ENCODE measurements at regions not wholly inside any gene's neighbourhood (a gene's known extent, or its start where the extent isn't known, plus 50 kb on each side); places are given as distances from the start of the nearest gene placed in this dataset.
A peak's percentile ranks its signal among the peaks of the same experiment; 100 is the strongest.
"Not testable (repeated sequence)": the region's sequence is repeated elsewhere in the genome, so short reads cannot be mapped to it uniquely, and the experiment has no call there.

GRCh38 chr21:21818898-21819297 is 820.7 kb downstream of the NCAM2 start:
- DNase-seq, result no peak
- in situ Hi-C loops (cut with MboI; ENCODE audit: low pct_unique_long_range_greater_than_20kb, low sequenced_read_pairs), result no loop called here

- in situ Hi-C loops (cut with MboI; ENCODE audit: low pct_unique_long_range_greater_than_20kb, low sequenced_read_pairs), result no loop called here
- DNase-seq, result no peak
Measured at GRCh38 chr21:21828130-21828529, 829.9 kb downstream of the NCAM2 start.

GRCh38 chr21:21831036-21831435 is 832.8 kb downstream of the NCAM2 start:
- no peak for DNase-seq
- in situ Hi-C loops (cut with MboI; ENCODE audit: low pct_unique_long_range_greater_than_20kb, low sequenced_read_pairs), result no loop called here

- in situ Hi-C loops (cut with MboI; ENCODE audit: low pct_unique_long_range_greater_than_20kb, low sequenced_read_pairs), result no loop called here
- DNase-seq, result no peak
Measured at GRCh38 chr21:21845901-21846300, 847.7 kb downstream of the NCAM2 start.

GRCh38 chr21:21851205-21851604 is 853.0 kb downstream of the NCAM2 start:
- DNase-seq, result no peak
- in situ Hi-C loops (cut with MboI; ENCODE audit: low pct_unique_long_range_greater_than_20kb, low sequenced_read_pairs), result no loop called here

GRCh38 chr21:21851657-21852056 is 853.4 kb downstream of the NCAM2 start:
- no peak for DNase-seq

GRCh38 chr21:21858502-21859334 is 860.5 kb downstream of the NCAM2 start:
- in situ Hi-C loops (cut with MboI; ENCODE audit: low pct_unique_long_range_greater_than_20kb, low sequenced_read_pairs), result no loop called here
- DNase-seq, result no peak

More at GRCh38 chr21:21851657-21852056, 853.4 kb downstream of the NCAM2 start:
- in situ Hi-C loops (cut with MboI; ENCODE audit: low pct_unique_long_range_greater_than_20kb, low sequenced_read_pairs), result no loop called here

GRCh38 chr21:21860888-21861287 is 862.7 kb downstream of the NCAM2 start:
- DNase-seq, result no peak
- in situ Hi-C loops (cut with MboI; ENCODE audit: low pct_unique_long_range_greater_than_20kb, low sequenced_read_pairs), result no loop called here

GRCh38 chr21:21864321-21864840 is 866.2 kb downstream of the NCAM2 start:
- no peak for DNase-seq
- in situ Hi-C loops (cut with MboI; ENCODE audit: low pct_unique_long_range_greater_than_20kb, low sequenced_read_pairs), result no loop called here

- no peak for DNase-seq
- in situ Hi-C loops (cut with MboI; ENCODE audit: low pct_unique_long_range_greater_than_20kb, low sequenced_read_pairs), result no loop called here
Measured at GRCh38 chr21:21897275-21897883, 899.2 kb downstream of the NCAM2 start.

- in situ Hi-C loops (cut with MboI; ENCODE audit: low pct_unique_long_range_greater_than_20kb, low sequenced_read_pairs), result no loop called here
- DNase-seq, result no peak
Measured at GRCh38 chr21:21898801-21899200, 900.6 kb downstream of the NCAM2 start.

- DNase-seq; in situ Hi-C loops (cut with MboI; ENCODE audit: low pct_unique_long_range_greater_than_20kb, low sequenced_read_pairs): not testable (repeated sequence)
Measured at GRCh38 chr21:21902416-21902815, 904.2 kb downstream of the NCAM2 start.

GRCh38 chr21:21907271-21907670 is 909.1 kb downstream of the NCAM2 start:
- in situ Hi-C loops (cut with MboI; ENCODE audit: low pct_unique_long_range_greater_than_20kb, low sequenced_read_pairs), result no loop called here
- DNase-seq, result no peak

- no peak for DNase-seq
- in situ Hi-C loops (cut with MboI; ENCODE audit: low pct_unique_long_range_greater_than_20kb, low sequenced_read_pairs), result no loop called here
Measured at GRCh38 chr21:21915816-21916215, 917.6 kb downstream of the NCAM2 start.

- in situ Hi-C loops (cut with MboI; ENCODE audit: low pct_unique_long_range_greater_than_20kb, low sequenced_read_pairs), result no loop called here
- DNase-seq, result peak; percentile 13
Measured at GRCh38 chr21:21921410-21922232, 923.4 kb downstream of the NCAM2 start.

GRCh38 chr21:21929226-21929625 is 931.0 kb downstream of the NCAM2 start:
- DNase-seq, result no peak

GRCh38 chr21:21929789-21930188 is 931.6 kb downstream of the NCAM2 start:
- in situ Hi-C loops (cut with MboI; ENCODE audit: low pct_unique_long_range_greater_than_20kb, low sequenced_read_pairs), result no loop called here
- DNase-seq, result no peak

More at GRCh38 chr21:21929226-21929625, 931.0 kb downstream of the NCAM2 start:
- in situ Hi-C loops (cut with MboI; ENCODE audit: low pct_unique_long_range_greater_than_20kb, low sequenced_read_pairs), result no loop called here

GRCh38 chr21:21952566-21952965 is 954.4 kb downstream of the NCAM2 start:
- in situ Hi-C loops (cut with MboI; ENCODE audit: low pct_unique_long_range_greater_than_20kb, low sequenced_read_pairs), result no loop called here
- DNase-seq, result no peak

GRCh38 chr21:21955204-21955603 is 957.0 kb downstream of the NCAM2 start:
- no peak for DNase-seq
- in situ Hi-C loops (cut with MboI; ENCODE audit: low pct_unique_long_range_greater_than_20kb, low sequenced_read_pairs), result no loop called here

- in situ Hi-C loops (cut with MboI; ENCODE audit: low pct_unique_long_range_greater_than_20kb, low sequenced_read_pairs), result no loop called here
Measured at GRCh38 chr21:21957490-21957889, 959.3 kb downstream of the NCAM2 start.

More at GRCh38 chr21:21957490-21957889, 959.3 kb downstream of the NCAM2 start:
- no peak for DNase-seq
